Kidney epithelial cell (primary cell): ENCODE measurements at regions not wholly inside any gene's neighbourhood (a gene's known extent, or its start where the extent isn't known, plus 50 kb on each side); places are given as distances from the start of the nearest gene placed in this dataset.

Source experiments
- DNase-seq: peaks from one replicate; pipeline ENCODE4 v3.0.0-alpha.2; 2010; ENCODE audit warnings: low read depth
- H3K27me3 ChIP-seq: 2 replicates; pipeline ENCODE4 v1.6.0; 2011; ENCODE audit warnings: low read length; ENCODE audit not compliant: control insufficient read depth, insufficient read depth
- H3K36me3 ChIP-seq: 2 replicates; pipeline ENCODE4 v1.5.1; 2011; ENCODE audit warnings: low read length; ENCODE audit not compliant: control insufficient read depth, insufficient read depth
- H3K4me3 ChIP-seq: 2 replicates; pipeline ENCODE4 v1.5.1; 2011; ENCODE audit warnings: low read depth, mild to moderate bottlenecking, control low read depth, low read length
- CTCF ChIP-seq: IDR thresholded peaks from 2 replicates; pipeline ENCODE4 v1.5.1; 2011; ENCODE audit warnings: mild to moderate bottlenecking, moderate library complexity, low read length, control low read depth, inconsistent platforms; ENCODE audit not compliant: insufficient read depth, poor library complexity, severe bottlenecking

DNA sequence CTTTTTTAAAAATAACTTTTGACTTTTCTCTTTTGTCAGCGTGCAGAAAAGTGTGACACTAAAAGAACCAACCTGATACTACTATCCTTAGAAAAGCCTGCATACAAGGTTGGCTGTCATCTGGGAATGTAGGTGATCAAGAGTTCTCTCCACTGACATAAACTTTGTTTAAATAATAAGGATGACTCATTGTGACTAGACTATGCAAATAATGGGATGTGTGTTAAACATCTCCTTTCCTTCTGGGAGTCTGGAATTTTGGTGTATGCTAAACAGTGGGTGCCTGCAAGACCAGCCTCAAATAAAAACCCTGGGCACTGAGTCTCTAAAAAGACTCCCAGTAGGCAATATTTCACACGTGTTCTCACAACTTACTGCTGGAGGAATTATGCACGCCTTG lies 373.4 kb downstream of the CNTNAP4 start:
- Histone ChIP-seq H3K4me3 (no peak overlapping the region), H3K36me3 (no peaks in the 10 kb centered on the region), H3K27me3 (no peaks in the 10 kb centered on the region)
- TF ChIP-seq CTCF: no peak
- no peak for DNase-seq

GRCh38 chr16:76653390-76654026 lies 376.3 kb downstream of the CNTNAP4 start:
- peak; percentile 18 for DNase-seq
- Histone ChIP-seq H3K27me3 (no peaks in the 10 kb centered on the region), H3K4me3 (no peak overlapping the region), H3K36me3 (no peaks in the 10 kb centered on the region)
- TF ChIP-seq CTCF: peak; percentile 65

DNA sequence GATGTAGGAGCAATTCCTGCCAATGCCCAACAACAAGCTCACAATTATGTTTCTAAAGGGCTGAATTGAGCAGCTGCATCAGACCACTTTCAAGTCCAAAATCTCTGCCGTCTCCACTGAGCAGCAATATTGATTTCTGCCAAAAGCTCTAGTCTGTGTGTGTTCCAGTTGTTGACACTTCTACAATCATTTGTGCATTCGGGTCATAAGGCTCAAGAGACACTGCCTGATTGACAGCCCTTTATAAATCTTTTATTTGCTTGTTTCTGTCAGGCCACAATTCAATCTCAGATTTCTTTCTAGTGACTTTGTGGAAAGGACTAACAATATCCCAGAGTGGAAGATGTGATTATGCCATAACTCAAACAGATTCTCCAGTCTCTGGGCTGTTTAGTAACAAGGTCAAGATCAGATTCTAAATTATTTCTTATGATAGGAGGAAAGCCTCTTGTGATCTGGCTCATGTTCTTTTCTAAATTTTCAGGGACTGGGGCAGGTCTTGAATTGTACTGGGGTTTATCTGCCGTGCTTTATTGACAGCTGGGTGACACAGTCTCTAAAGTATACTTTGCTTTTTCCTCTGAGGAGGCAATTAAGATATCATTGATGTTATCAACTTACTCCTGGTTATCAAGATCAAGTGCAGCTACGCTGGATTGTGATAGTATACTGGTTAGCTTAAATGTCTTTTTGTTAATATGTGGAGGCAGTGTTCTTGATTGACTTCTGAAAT lies 377.1 kb downstream of the CNTNAP4 start:
- H3K4me3 ChIP-seq: no peak overlapping the region
- TF ChIP-seq CTCF: no peak
- no peak for DNase-seq

DNA sequence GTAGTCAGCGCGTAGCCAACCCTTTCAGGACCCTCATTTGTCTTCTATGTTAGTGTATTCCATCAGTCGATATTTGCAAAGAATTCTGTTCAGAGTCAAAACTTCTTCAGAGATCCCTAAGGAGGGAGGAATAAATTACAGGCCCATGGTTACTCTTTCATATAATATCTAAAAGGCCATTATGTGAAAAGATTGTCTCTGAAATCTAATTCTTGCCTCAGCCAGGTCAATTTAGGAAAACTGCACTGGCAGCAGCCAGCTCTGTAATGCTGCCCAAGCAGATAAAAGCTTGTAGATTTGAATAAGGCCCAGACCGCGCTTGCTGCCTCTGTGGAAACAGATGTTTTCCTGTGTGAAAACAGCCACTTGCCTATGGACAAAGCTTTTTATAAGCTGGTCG lies 379.8 kb downstream of the CNTNAP4 start:
- no peak for DNase-seq
- Histone ChIP-seq H3K36me3 (no peaks in the 10 kb centered on the region), H3K4me3 (no peak overlapping the region), H3K27me3 (no peaks in the 10 kb centered on the region)
- TF ChIP-seq CTCF: no peak

More for the DNA sequence above, 377.1 kb downstream of the CNTNAP4 start:
- H3K36me3 ChIP-seq: no peaks in the 10 kb centered on the region
- H3K27me3 ChIP-seq: no peaks in the 10 kb centered on the region

- no peak for TF ChIP-seq CTCF
- no peak for DNase-seq
- Histone ChIP-seq H3K36me3 (no peaks in the 10 kb centered on the region), H3K4me3 (no peak overlapping the region), H3K27me3 (no peaks in the 10 kb centered on the region)
Measured at GRCh38 chr16:76661691-76662235, 384.6 kb downstream of the CNTNAP4 start.
